ENCODE measurements at regions not wholly inside any gene's neighbourhood (a gene's known extent, or its start where the extent isn't known, plus 50 kb on each side); places are given as distances from the start of the nearest gene placed in this dataset.

DNA sequence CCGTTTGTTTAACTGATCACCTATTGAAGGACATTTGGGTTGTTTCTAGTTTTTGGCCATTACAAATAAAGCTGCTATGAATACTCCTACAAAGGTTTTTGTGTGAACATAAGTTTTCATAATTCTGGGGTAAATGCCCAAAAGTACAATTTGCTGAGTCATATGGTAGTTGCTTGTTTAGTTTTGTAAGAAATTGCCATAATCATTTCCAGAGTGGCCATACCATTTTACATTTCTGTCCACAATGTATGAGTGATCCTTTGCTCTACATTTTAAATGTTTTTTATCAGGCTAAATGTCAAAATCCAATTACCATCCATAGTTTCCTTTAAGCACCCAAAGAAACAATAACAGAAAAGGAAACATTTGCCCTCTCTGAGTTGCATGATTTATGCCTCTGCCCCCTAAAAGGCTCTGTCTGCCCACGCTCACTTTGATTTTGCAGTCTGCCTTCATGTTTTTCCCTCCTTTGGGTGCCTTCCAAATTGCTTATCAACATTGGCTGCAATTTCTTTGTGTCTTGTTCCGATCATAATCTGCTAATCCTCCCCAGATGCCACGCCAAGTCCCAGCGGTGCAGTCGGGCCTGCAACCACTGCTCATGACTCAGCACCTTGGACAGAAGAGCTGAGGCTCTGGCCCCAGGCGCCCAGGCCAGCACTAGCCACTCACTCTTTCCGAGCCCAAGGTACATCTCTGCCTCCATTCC, 339.2 kb downstream of the PIK3R1 start (continued):
- TF ChIP-seq RNF219 (CRISPR knock-in tag; IDR thresholded peaks at IDR 0.05) (no peak), FOXJ2 (tag; IDR thresholded peaks at IDR 0.05) (peak; percentile 88), BRCA1 (IDR thresholded peaks at IDR 0.05) (no peak), BRCA1 (CRISPR knock-in tag; IDR thresholded peaks at IDR 0.05) (no peak), CEBPG (CRISPR knock-in tag; IDR thresholded peaks at IDR 0.05) (no peak), CEBPG (tag; conservative IDR thresholded peaks at IDR 0.05 in 1 of 2, IDR thresholded peaks at IDR 0.05 in 1 of 2) (no peak), NCOA2 (IDR thresholded peaks at IDR 0.05; ENCODE audit: partially characterized antibody in 2 of 2) (no peak), DPF2 (IDR thresholded peaks at IDR 0.05) (peak; percentile 74), POU5F1 (IDR thresholded peaks at IDR 0.05; ENCODE audit: borderline replicate concordance, low read depth, low read length, partially characterized antibody) (no peak), NFE2L1 (tag; IDR thresholded peaks at IDR 0.05; ENCODE audit: borderline replicate concordance, low read depth) (peak; percentile 78), ELK3 (CRISPR knock-in tag; IDR thresholded peaks at IDR 0.05) (no peak), ZNF583 (CRISPR knock-in tag; IDR thresholded peaks at IDR 0.05) (no peak), SNIP1 (IDR thresholded peaks at IDR 0.05; ENCODE audit: low read depth) (no peak), BHLHE40 (IDR thresholded peaks at IDR 0.05; ENCODE audit: low read length) (0 out of 2 replicates have a peak, but pooled peaks have one; percentile 30), ZNF696 (CRISPR knock-in tag; conservative IDR thresholded peaks at IDR 0.05) (no peak), TSC22D4 (tag; IDR thresholded peaks at IDR 0.05) (no peak), POLR2G (IDR thresholded peaks at IDR 0.05; ENCODE audit: low read depth, low read length) (no peak), IRF1 (CRISPR knock-in tag; IDR thresholded peaks at IDR 0.05; ENCODE audit: borderline replicate concordance) (no peak), ZNF263 (CRISPR knock-in tag; IDR thresholded peaks at IDR 0.05; ENCODE audit: borderline replicate concordance) (no peak), HOXB6 (CRISPR knock-in tag; IDR thresholded peaks at IDR 0.05; ENCODE audit: borderline replicate concordance) (no peak), BACH1 (tag; IDR thresholded peaks at IDR 0.05) (no peak; the same call in none of the 2 replicates), TCFL5 (CRISPR knock-in tag; conservative IDR thresholded peaks at IDR 0.05) (no peak), HDAC2 (IDR thresholded peaks at IDR 0.05) (0 out of 2 replicates have a peak, but pooled peaks have one; percentile 56), ZNF324 (CRISPR knock-in tag; IDR thresholded peaks at IDR 0.05) (no peak)

Measured in K562 (cell line).